HG02981 (cell line): ENCODE measurements at regions not wholly inside any gene's neighbourhood (a gene's known extent, or its start where the extent isn't known, plus 50 kb on each side); places are given as distances from the start of the nearest gene placed in this dataset.

ENCODE experiments used
- ATAC-seq: cut with Tn5 transposase; IDR thresholded peaks from one replicate; pipeline ENCODE4 v1.9.1; 2021; ENCODE audit warnings: mild to moderate bottlenecking, moderate library complexity; ENCODE audit not compliant: unreplicated experiment

DNA sequence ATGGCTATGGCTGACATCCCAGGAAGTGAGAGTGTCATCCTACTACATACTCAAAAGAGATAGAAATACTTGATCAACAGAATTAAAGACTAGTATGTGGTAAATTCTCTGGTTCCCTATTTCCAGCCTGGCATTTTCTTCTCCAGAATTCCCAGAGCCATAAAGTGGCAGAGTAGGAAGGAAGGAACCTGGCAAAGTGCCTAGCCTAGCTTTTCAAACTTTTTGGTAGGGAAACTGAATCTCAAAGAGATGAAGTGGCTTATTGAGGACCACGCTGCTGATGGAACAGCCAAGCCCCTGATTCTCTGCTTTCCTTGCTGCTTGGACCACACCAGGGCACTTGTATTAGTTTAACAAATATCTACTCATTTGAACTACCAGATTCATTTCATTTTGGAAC lies 312.4 kb upstream of the RORA start:
- ATAC-seq = no peak

GRCh38 chr15:61537337-61537736 lies 308.2 kb upstream of the RORA start:
- no peak for ATAC-seq

GRCh38 chr15:61534986-61535385 lies 305.9 kb upstream of the RORA start:
- no peak for ATAC-seq

DNA sequence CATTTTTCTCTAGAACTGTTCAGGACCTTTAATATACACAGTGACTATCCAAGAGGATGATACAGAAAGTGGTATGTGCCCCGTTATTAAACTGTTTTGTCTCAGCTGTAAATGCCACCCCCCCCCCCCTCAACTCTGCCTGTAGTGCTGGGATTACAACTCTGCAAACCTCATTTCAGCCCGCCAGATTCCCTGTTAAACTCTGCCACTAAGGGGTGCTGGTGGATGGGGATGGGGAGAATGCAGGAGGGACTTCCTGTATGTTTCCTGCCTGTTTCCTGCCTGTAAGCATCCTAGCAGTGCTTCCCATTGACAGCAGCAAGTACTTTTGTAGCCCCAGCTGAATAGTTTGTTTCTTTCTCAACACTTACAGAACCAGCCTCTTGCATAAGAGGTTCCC lies 301.7 kb upstream of the RORA start:
- no peak for ATAC-seq

- ATAC-seq = no peak
Measured at GRCh38 chr15:61528581-61528910, 299.4 kb upstream of the RORA start.

DNA sequence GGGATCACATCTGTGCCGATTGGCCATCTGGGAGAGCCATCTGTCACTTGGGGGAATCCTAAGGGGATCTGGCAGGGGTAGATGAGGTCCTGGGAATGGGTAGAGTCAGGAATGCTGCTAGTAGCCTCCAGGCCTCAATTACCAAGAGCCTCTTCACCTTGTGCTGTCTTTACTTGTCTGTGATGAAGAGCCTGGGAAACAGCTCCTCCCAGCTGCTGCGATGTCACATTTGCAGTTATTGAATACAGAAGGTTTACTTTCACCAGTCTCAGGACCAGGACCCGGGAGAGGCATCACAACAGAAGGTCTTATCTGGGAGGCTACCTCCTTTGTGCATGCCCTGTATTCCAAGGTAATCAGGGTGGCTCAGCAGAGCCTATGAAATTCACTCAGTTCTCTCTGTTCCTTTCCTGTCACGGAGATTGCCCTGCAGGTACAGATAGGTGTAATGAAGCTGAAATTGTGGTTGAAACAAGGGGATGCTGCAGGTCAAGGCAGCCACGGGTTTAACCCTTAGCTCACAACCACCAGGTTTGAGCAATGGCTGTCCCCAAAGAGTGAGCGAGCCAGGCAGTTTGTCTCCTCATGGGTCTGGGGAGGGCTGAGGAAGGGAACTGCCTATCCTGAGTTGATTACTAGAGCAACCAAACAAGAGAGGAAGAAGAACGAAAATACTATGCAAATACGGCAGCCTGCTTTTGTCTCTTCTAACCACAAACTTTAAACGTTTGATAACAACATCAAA lies 298.9 kb upstream of the RORA start:
- ATAC-seq = no peak

DNA sequence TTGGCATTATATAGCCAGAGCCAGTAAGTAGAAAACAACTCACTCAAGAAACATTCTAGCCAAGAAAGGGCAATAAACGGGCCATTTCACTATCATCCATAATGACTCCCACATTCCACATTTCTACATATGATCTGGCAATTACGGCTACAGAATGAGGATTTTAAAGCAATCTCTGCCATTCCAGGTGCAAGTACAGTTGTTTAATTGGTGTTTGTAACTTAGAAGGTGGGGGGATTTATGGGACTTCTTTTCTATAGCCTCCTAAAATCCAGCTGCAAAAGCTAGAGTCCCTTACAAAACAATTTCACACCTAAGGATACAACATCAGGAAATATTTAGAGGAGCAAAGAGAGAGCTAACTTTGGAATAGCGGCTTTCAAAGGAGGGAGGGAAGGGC lies 295.4 kb upstream of the RORA start:
- no peak for ATAC-seq

DNA sequence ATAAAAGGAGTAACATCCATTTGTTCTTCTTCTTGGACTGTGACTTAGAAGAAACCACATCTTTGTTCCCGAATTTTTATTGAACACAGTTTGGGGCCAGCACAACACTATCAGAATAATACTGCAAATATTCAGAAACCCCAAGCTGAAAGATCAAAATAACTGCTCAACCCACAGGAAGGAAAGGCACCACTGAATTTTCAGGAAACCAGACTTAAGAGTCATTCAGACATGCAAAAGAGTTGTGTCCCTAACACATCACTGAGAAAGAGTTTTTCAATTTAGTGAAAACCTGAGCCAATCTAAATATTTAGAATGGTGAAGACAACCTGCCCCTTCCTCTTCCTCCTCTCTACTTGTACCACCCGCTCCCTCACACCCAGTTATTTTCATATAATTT lies 295.0 kb upstream of the RORA start:
- ATAC-seq = no peak

DNA sequence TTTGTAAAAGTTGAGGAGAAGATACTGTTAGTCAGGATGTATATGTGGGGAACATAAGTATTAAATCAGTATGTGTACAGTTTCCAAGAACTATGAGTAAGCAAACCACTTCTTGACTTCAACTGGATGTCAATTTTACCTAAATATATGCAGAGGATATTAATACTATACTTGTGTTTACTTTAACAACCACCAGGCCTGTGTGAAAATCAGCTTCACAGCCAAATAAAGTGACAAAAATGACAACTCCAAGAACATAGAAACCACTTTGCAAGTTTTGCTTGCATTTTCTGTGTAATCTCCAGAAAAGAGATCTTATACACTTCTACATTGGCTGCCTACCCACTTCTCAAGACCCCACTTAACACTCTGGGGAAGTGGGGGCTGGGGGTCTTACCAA lies 293.3 kb upstream of the RORA start:
- ATAC-seq = no peak

GRCh38 chr15:61521953-61522352 lies 292.9 kb upstream of the RORA start:
- ATAC-seq = no peak

- no peak for ATAC-seq
Measured at GRCh38 chr15:61519296-61519695, 290.2 kb upstream of the RORA start.

DNA sequence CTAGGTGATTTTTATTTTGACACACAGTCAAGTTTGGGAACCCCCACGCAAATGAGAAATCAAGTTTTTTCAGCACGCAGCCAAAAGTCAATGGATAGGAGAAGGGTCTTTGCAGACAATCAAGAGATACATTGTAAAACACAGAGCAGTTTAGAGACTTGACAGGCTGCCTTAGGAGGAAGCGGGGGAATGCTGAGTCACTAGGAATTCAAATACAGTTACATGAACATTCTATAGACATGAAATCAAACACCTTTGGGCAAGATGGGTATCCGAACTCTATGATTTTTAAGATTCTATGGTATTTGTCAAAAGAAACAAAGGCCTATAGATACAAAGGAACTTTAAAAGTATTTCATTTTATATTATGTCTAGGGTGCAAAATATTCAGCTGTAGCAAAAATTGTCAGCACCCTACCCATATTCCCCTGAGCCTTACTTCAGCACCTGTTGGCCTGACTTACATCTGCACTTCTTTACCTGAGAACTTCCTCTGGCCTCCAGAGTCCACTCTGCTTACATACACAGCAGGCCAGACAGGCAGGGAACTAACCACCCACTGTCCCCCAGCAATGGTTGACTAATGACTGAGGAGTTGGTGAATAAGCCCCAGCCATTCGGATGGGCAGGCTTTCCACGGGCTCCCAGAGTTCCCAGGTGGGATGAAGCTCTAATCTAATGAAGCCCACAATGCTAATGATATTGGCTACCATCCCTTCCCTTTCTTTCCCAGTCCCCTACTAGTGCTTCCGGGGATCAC lies 289.3 kb upstream of the RORA start:
- ATAC-seq = no peak

DNA sequence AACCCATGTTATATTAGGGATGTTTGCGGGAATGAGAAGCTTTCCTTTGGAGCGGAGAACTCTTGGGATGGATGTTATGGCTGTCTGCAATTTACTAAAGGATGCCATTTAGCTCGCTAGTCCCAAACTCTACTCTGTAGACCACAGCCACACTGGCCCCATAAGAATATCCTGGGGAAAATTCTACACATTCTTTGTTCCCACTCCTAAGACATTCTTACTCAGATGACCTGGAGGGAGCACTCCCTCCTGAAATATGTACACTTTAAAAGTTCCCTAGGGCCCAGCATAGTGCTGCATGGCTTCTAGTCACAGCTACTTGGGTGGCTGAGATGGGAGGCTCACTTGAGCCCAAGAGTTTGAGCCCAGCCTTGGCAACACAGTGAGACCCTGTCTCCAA lies 288.7 kb upstream of the RORA start:
- ATAC-seq = no peak

- ATAC-seq = no peak
Measured at GRCh38 chr15:61517335-61517734, 288.2 kb upstream of the RORA start.

- ATAC-seq = no peak
Measured at GRCh38 chr15:61511756-61512155, 282.7 kb upstream of the RORA start.

DNA sequence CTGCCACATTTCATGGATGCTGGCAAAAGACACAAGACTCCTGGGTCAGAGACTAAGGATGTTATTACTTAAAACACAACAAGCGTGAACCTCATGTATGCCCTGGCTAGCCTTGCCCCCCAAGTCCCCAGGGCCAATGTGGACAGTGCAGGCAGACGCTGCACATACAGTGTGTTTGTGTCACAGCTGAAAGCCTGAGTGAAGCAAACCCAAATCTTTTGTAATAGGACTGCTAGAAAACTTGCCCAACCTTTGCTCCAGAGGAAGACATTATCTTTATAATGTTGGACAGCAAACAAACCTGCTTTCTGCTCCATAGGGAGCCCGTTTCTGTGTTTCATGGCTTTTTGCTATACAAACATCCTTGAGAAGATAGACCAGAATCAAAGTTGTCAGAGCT lies 282.0 kb upstream of the RORA start:
- no peak for ATAC-seq

DNA sequence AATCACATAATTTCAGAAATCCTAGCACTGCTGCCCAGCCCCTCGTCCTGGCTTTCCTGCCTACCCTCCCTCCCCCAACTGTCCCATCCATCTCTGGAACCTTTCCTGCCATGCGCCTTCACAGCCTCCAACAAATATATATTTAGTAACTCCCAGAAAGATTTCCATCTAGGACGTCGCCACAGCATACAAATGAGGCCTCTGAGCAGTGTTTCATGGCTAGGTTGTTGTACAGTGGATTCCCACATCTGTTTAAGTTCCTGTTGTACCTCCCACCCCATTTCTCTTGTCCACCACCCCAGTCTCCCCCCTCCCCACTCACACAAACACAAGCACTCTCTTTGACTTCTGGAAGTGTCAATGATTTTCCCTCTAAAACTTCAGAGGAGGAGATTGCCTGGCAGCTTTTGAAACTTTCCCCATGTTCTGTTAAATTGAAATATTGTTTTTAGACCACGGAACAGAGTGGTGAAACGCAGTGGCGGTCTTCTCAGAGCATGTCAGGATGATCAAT lies 280.3 kb upstream of the RORA start:
- no peak for ATAC-seq

DNA sequence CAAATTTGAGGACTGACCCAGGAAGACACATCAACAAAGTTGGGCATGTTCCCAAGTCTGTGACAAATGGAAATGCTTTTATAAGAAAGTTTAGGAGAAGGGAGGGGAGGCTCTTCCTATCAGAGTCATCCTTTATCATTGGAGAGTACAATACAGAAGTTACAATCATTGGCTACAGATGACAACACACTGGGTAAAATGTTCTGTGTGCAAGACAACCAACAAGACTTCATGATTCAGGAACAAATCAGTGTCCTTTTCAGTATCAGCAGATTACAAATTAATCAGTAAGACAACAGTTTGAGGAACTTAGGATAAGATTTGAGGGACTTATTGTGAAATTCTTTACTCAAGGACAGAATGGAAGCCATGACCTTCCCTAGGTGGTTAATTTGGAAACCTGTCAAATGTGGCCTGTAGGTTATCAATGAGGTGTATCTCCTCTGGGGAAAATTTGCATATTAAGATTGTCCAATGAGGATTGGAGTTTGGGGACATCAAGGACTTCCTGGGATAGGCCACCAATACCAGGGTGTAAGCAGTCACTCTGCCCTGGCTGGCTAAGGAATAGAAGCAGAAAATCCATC lies 274.4 kb upstream of the RORA start:
- no peak for ATAC-seq

- no peak for ATAC-seq
Measured at GRCh38 chr15:61501815-61502389, 272.8 kb upstream of the RORA start.

DNA sequence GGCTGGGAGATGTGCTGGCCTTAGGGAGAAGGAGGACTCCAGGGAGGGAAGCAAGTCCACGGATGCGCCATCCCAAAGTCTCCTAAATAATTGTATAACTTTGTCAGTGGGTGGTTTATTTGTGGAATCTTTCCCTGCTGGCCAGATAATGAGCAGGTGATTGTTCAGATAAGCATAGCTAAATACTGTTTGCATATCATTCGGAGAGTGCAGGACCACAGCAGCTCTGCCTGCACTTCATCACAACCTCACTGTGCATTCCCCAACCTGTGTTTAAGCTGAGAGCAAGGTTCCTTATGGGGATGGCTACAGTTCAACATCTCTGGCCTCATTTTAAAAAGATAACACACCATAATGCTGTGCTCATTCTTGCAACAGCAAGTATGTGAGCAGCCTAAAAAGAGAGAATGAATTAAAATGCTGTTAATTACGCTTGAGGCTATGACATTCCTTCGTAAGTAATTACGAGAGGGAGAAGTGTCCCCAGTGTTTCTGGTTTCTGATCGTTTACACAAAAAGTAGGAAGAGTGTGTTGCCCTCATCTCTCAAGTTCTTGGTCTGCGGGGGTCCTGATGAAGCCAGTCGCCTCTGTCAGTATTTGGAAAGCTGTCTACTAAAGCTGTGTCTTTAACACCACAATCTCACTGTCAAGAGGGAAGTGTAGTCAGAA lies 272.0 kb upstream of the RORA start:
- ATAC-seq = no peak

GRCh38 chr15:61500523-61500922 lies 271.4 kb upstream of the RORA start:
- no peak for ATAC-seq
